ENCODE measurements at regions not wholly inside any gene's neighbourhood (a gene's known extent, or its start where the extent isn't known, plus 50 kb on each side); places are given as distances from the start of the nearest gene placed in this dataset.

DNA sequence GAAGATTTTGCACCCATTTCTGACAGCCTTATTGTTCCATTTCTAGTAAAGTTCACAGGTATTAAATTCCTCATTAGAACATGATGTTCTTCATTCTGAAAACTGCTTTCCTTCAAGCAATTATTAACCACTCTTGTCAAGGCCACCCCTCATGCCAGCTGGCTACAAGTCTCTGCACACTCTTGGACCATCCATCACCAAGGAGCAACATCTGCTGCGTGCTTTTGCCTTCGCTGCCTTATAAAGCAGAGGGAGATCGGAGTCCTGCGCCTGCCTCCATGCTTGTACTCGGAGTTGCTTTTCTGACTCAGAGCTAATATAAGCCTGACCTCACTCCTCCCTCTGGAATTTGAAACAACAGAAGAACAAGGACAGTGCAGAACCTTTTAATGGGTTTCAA lies 529.9 kb upstream of the DPP6 start:
- H3K4me3 ChIP-seq (ENCODE audit: low read length) = no peak overlapping the region
- no peak for DNase-seq (ENCODE audit: low read depth)
- TF ChIP-seq, protein P1, sequence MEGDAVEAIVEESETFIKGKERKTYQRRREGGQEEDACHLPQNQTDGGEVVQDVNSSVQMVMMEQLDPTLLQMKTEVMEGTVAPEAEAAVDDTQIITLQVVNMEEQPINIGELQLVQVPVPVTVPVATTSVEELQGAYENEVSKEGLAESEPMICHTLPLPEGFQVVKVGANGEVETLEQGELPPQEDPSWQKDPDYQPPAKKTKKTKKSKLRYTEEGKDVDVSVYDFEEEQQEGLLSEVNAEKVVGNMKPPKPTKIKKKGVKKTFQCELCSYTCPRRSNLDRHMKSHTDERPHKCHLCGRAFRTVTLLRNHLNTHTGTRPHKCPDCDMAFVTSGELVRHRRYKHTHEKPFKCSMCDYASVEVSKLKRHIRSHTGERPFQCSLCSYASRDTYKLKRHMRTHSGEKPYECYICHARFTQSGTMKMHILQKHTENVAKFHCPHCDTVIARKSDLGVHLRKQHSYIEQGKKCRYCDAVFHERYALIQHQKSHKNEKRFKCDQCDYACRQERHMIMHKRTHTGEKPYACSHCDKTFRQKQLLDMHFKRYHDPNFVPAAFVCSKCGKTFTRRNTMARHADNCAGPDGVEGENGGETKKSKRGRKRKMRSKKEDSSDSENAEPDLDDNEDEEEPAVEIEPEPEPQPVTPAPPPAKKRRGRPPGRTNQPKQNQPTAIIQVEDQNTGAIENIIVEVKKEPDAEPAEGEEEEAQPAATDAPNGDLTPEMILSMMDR (IDR thresholded peaks at IDR 0.05; ENCODE audit: insufficient read depth, low read depth, low read length, missing control alignments) = no peak

DNA sequence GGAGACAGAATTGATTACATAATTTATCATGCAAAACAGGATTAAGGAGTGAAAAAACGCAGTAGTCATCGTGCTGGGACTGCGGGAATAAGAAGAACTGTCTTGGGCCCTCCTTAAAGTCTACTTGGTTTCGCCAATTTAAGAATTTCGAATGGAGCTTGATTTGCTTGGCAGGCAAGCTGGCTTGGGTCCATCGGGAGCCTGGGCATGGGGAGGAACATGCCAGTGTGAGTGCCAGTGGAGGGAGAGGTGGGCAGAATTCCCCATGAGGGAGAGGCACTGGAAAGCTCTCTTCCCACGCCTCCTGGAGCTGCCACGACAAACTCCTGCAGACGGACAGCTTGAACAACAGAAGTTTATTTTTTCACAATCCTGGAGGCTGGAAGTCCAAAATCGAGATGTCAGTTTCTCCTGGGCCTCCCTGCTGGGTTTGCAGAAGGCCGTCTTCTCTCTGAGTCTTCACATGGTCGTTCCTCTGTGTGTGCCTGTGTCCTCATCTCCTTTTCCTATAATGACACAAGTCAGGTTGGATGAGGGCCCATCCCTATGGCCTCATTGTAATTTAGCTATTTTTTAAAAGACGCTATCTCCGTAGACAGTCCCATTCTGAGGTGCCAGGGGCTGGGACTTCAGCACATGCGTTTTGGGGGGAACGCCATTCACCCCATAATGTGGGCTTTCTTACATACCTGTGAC lies 528.7 kb upstream of the DPP6 start:
- H3K4me3 ChIP-seq (ENCODE audit: low read length) = no peak overlapping the region
- TF ChIP-seq, protein P1 (IDR thresholded peaks at IDR 0.05; ENCODE audit: insufficient read depth, low read depth, low read length, missing control alignments) = no peak
- DNase-seq (ENCODE audit: low read depth) = no peak

DNA sequence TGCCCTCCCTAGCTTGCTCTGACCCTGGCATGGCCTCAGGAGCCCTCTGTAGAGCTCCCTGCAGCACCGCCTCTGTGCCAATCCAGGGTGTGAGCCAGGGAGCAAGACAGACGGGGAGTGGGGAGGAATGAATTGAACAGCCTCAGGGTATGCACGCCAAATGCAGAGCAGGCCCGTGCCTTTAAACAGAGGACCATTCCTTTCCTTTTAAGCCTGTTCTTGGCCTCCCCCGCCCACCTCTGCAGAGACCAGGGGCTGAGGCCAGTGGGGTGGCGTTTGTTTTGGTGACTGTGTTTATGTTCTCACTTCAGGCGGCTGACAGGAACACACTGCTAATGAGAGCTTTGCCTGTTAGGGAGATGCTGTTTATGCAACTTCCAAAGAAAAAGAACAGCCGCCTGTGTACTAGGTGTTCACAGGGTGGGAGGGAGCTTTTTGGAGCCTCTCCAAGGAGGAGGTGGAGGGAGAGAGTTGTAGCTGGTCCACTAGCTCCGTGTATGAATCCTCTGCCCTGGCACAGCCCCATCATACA lies 528.1 kb upstream of the DPP6 start:
- no peak for DNase-seq (ENCODE audit: low read depth)
- TF ChIP-seq, protein P1 (IDR thresholded peaks at IDR 0.05; ENCODE audit: insufficient read depth, low read depth, low read length, missing control alignments) = no peak
- H3K4me3 ChIP-seq (ENCODE audit: low read length) = no peak overlapping the region

DNA sequence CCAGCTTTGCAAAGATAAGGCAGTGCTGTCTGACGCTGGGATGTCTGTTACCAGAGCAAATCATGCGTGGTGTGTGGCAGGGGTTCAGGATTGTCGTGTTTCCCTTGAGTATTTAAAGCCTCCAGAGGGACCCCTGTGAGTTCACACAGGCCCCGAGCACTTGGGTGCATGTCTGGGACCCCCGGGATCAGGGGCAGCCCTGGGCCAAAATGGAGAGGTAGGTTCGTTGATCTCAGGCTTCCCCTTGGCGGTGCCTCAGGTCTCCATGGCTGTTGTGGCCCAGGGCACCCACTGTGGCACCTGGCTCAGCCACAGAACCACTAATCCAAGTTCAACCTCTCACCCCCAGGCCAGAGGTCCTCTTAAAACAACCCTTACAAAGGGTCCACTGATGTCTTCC lies 523.1 kb upstream of the DPP6 start:
- no peak for DNase-seq (ENCODE audit: low read depth)
- H3K4me3 ChIP-seq (ENCODE audit: low read length) = no peak overlapping the region
- TF ChIP-seq, protein P1 (IDR thresholded peaks at IDR 0.05; ENCODE audit: insufficient read depth, low read depth, low read length, missing control alignments) = no peak

DNA sequence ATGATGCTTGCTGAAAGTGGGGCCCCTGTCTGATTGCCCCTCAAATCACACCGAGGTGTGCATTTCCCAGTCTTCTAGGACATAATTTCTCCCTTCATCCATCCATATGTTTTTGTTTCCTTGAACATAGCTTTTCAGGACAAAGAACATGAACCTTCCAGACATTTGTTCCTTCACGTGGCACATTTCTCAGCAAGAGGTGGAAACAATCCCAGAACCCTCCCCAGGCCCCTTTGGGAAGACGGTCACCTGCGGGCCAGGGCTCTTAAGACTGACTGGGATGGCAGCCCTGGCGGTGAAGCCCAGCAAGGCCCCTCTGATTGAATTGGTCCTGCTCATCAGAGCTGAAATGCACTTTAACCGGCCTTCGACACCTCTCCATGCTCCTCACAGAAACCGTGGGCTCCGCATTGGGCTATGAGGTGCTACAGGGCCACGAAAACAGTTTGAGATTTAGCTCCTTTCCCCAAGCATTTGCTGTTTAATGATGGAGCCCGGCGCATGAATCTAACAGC lies 522.5 kb upstream of the DPP6 start:
- H3K4me3 ChIP-seq (ENCODE audit: low read length) = no peak overlapping the region
- TF ChIP-seq, protein P1 (IDR thresholded peaks at IDR 0.05; ENCODE audit: insufficient read depth, low read depth, low read length, missing control alignments) = no peak
- no peak for DNase-seq (ENCODE audit: low read depth)

DNA sequence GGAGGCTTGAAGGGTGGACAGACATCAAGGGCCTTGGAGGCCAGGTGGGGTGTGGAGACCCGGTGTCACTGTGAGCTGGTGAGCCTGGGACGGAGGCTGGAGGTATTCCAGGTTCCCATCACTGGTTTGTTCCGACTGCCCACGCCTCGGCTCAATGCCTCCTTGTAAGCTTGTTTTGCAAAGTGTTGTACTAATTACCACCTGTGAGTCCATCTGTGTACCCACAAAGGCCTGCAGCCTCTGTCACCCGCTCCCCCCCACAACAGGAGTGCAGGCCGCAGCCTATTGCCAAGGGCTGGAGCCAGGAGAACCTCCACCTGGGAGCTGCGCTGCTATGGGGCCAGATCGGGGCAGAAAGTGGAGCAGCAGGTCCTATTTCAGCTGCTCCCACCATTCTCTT lies 521.8 kb upstream of the DPP6 start:
- TF ChIP-seq, protein P1 (IDR thresholded peaks at IDR 0.05; ENCODE audit: insufficient read depth, low read depth, low read length, missing control alignments) = no peak
- H3K4me3 ChIP-seq (ENCODE audit: low read length) = no peak overlapping the region
- no peak for DNase-seq (ENCODE audit: low read depth)

DNA sequence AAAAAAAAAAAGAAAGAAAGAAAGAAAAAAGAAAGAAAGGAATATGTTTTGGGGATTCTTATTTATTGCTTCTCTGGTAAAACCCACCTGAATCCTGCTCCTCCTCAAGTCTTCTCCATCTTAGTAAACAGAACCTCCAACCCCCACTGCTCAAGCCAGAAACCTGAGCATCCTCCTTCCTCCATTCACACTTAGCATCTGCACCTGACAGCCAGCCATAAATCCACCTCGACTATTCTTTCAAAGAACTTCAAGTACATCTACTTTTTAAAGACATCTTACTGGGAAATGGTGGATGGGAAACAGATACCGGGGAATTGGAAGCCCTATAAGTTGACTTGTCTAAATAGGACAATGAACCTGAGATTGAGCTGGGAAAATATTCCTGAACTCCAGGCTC lies 519.9 kb upstream of the DPP6 start:
- DNase-seq (ENCODE audit: low read depth) = no peak
- H3K4me3 ChIP-seq (ENCODE audit: low read length) = no peak overlapping the region
- TF ChIP-seq, protein P1 (IDR thresholded peaks at IDR 0.05; ENCODE audit: insufficient read depth, low read depth, low read length, missing control alignments) = no peak

Measured in epithelial cell of esophagus (primary cell).